Small intestine (tissue), 7 donors: ENCODE measurements at regions not wholly inside any gene's neighbourhood (a gene's known extent, or its start where the extent isn't known, plus 50 kb on each side); places are given as distances from the start of the nearest gene placed in this dataset.

ENCODE experiments used
- DNase-seq, 2 donors: peaks; one replicate each; pipeline versions ENCODE4 v3.0.0 to v3.0.0-alpha.2; 2013
- FAIRE-seq: peaks from 2 replicates; lab custom pipeline; 2012; peaks lifted over from hg19 to GRCh38; lab: Jason Lieb, UNC
- H3K27ac ChIP-seq, 3 donors: one replicate each; pipeline ENCODE4 v1.5.1; 2013; ENCODE audit warnings: low read length in 2 of 3, mild to moderate bottlenecking in 2 of 3, control low read depth in 1 of 3, inconsistent platforms in 1 of 3, low read depth in 1 of 3, moderate library complexity in 1 of 3
- H3K27me3 ChIP-seq, 3 donors: one replicate each; pipeline ENCODE4 v1.6.1; 2013; ENCODE audit warnings: low read length in 3 of 3, inconsistent platforms in 1 of 3; ENCODE audit not compliant: control insufficient read depth in 3 of 3, insufficient read depth in 3 of 3
- H3K36me3 ChIP-seq, 3 donors: one replicate each; pipeline ENCODE4 v1.6.1; 2013; ENCODE audit warnings: low read length in 3 of 3, inconsistent platforms in 1 of 3, low read depth in 1 of 3, mild to moderate bottlenecking in 1 of 3, moderate library complexity in 1 of 3; ENCODE audit not compliant: control insufficient read depth in 3 of 3, insufficient read depth in 2 of 3
- H3K4me1 ChIP-seq, 3 donors: one replicate each; pipeline ENCODE4 v1.6.1; 2013; ENCODE audit warnings: low read length in 2 of 3, inconsistent platforms in 1 of 3, low read depth in 1 of 3, mild to moderate bottlenecking in 1 of 3, moderate library complexity in 1 of 3; ENCODE audit not compliant: control insufficient read depth in 3 of 3, insufficient read depth in 2 of 3
- H3K4me3 ChIP-seq, 3 donors: one replicate each; pipeline ENCODE4 v1.5.1; 2013; ENCODE audit warnings: low read length in 3 of 3, control low read depth in 1 of 3, inconsistent platforms in 1 of 3, low read depth in 1 of 3, mild to moderate bottlenecking in 1 of 3, moderate library complexity in 1 of 3
- H3K9me3 ChIP-seq, 2 donors: one replicate each; pipeline ENCODE4 v1.6.1; 2013; ENCODE audit warnings: low read depth in 1 of 2, low read length in 1 of 2; ENCODE audit not compliant: control insufficient read depth in 2 of 2, insufficient read depth in 1 of 2
- WGBS, 3 donors: extraction: QIAGEN DNeasy Blood & Tissue Kit; methylation state at CpG; one replicate each; pipeline ENCODE4 v1.1.7; 2013; 5-methylcytosine and 5-hydroxymethylcytosine counted together
- donor health status: healthy with polysubstance abuse.
- donor health status: control.
- donor health status: control.
- donor health status: Bipolar disorder and iron deficiency.
- donor health status: healthy.

DNA sequence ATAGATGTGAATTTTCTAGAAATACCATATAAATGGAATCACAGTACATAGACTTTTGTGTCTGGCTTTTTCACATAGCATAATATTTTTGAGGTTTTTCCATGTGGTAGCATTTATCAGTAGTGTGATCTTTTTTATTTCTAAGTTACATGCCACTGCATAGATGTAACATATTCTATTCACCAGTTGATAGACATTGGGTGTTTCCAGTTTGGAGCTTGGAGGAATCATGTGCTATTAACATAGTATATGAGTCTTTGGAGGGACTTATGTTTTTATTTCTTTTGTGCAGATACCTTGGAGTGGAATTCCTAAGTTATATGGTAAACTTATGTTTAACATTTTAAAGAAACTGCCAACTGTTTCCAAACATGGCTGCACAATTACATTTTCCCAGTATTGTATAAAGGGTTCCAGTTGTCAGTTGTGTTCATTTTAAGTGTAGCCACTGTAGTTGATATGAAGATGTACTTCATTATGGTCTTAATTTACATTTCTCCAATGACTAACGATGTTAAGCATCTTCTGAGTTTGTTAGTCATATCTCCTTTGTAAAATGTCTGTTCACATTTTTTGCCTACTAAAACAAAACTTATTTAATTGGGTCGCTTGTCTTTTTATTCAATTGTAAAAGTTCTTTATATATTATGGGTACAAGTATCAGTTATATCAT lies 145.7 kb upstream of the TRPC6 start:
- no peak overlapping the region for H3K4me3 ChIP-seq
- no peaks in the 10 kb centered on the region for H3K27me3 ChIP-seq
- no peaks in the 10 kb centered on the region for H3K9me3 ChIP-seq
- H3K36me3 ChIP-seq: no peaks in the 10 kb centered on the region
- H3K27ac ChIP-seq: no peak overlapping the region
- DNase-seq: no peak
- FAIRE-seq: no peak
- WGBS, 3 donors: 62 to 81% (median 77%) methylated on average over 2 of the region's 2 CpGs
- H3K4me1 ChIP-seq: no peaks in the 10 kb centered on the region

DNA sequence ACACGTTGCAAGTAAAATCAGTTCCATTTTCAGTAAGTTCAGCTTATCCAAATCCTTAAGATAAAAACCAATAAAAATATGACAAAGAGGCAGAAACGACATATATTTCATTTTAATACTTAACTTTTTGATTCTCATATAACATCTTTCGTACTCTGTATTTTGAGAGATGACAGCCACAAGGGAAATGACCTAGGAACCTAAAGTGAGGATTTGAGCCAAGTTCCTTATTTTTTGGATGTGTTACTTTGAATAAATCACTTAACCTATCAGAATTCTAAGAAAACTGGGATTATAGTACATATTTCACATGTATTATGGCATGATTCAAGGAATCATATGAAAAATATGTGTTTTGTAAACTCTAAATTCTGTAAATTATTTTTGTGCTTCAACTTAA lies 143.6 kb upstream of the TRPC6 start:
- WGBS, 3 donors: 46 to 55% (median 47%) methylated on average over 3 of the region's 3 CpGs
- Histone ChIP-seq H3K4me1 (no peaks in the 10 kb centered on the region), H3K27ac (no peak overlapping the region), H3K4me3 (no peak overlapping the region), H3K36me3 (no peaks in the 10 kb centered on the region), H3K27me3 (no peaks in the 10 kb centered on the region), H3K9me3 (no peaks in the 10 kb centered on the region)
- DNase-seq (no peak), FAIRE-seq (no peak)

DNA sequence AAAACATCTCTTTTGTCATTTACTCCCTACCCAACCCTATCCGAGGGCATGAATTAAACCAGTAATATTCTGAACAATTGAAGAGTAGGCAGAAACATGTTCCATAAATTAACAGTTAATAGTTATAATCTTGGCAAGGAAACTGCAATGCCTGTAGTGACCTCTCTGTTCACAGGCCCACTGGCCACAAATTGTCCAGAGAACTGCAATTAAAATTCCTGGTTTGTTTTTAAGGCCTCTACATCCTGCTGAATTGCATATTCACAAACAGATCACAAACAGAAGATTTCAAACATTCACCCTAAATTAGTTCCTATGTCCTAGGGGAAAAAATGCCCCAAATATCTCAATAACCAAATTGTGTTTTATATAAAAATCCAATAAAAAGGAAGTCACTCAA lies 143.2 kb upstream of the TRPC6 start:
- no peak overlapping the region for H3K4me3 ChIP-seq
- no peaks in the 10 kb centered on the region for H3K4me1 ChIP-seq
- no peaks in the 10 kb centered on the region for H3K36me3 ChIP-seq
- 67 to 84% (median 74%) methylated on average over 1 of the region's 1 CpG for WGBS, 3 donors
- DNase-seq (no peak), FAIRE-seq (no peak)
- no peaks in the 10 kb centered on the region for H3K27me3 ChIP-seq
- no peaks in the 10 kb centered on the region for H3K9me3 ChIP-seq
- H3K27ac ChIP-seq: no peak overlapping the region

DNA sequence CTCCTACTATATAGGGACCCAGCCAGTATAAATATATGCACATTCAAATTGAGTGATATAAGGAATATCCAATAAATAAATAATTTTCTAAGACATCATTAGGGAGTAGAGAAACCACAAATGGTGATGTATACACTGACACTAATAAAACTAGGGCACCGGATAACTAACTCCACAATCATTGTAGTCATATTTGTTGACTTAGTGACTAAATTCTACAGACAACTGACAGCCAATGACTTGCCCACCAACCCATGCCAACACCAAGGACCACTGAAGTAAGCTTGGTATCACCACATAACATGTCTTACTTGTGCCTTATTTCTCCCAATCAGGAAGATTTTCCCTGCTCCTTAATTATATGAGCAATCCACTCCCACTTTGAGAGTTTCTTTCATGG lies 139.6 kb upstream of the TRPC6 start:
- FAIRE-seq (no peak), DNase-seq (no peak)
- no peaks in the 10 kb centered on the region for H3K36me3 ChIP-seq
- H3K9me3 ChIP-seq: no peaks in the 10 kb centered on the region
- WGBS, 3 donors: 33 to 79% (median 69%) methylated on average over 1 of the region's 1 CpG
- no peaks in the 10 kb centered on the region for H3K4me1 ChIP-seq
- H3K27me3 ChIP-seq: no peaks in the 10 kb centered on the region
- H3K27ac ChIP-seq: no peak overlapping the region
- H3K4me3 ChIP-seq: no peak overlapping the region

DNA sequence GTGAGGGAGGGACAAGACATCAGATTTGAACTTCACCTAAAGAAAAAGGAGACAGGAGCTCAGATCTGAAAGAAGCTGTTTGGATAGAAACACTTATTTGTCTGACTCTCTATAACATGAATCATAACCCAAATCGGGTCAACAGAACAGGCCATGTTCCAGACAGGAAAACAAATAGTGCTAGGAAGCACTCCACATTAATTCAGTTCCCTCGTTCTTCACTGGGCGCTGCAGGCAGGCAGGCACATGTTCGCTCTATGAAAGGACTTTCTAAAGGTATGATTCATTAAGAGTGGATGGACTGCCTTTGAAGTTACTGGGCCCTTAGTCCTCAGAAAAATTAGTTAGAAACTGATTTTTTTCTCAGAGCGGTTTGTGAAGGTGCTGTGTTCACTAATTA lies 137.5 kb upstream of the TRPC6 start:
- no peak overlapping the region for H3K4me3 ChIP-seq
- H3K27ac ChIP-seq: no peak overlapping the region
- no peaks in the 10 kb centered on the region for H3K27me3 ChIP-seq
- 71 to 84% (median 82%) methylated on average over 5 of the region's 5 CpGs for WGBS, 3 donors
- FAIRE-seq (no peak), DNase-seq (no peak)
- no peaks in the 10 kb centered on the region for H3K4me1 ChIP-seq
- H3K9me3 ChIP-seq: no peaks in the 10 kb centered on the region
- H3K36me3 ChIP-seq: no peaks in the 10 kb centered on the region

DNA sequence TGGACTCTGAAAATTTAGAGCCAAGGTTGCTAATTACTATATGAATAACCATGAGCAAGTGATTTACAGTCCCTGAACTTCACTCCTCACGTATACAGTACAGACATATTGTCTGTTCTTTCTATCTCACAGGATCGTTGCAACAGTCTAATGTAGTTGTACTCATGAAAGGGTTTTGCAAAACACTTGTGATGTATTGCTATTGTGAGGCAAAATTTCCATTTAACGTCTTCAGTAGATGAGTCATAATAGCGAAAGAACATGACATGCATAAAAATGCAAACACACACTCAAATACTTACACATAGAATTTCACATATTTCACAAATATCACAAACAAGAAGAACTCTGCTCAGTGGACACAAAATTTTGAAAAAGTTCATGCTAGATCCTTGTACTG lies 134.6 kb upstream of the TRPC6 start:
- no peaks in the 10 kb centered on the region for H3K27me3 ChIP-seq
- WGBS, 3 donors: 38 to 53% (median 43%) methylated on average over 4 of the region's 4 CpGs
- no peaks in the 10 kb centered on the region for H3K36me3 ChIP-seq
- H3K27ac ChIP-seq: no peak overlapping the region
- peak; percentile 10 to 42 for DNase-seq
- no peak overlapping the region for H3K4me3 ChIP-seq
- no peaks in the 10 kb centered on the region for H3K4me1 ChIP-seq
- no peaks in the 10 kb centered on the region for H3K9me3 ChIP-seq
- no peak for FAIRE-seq

DNA sequence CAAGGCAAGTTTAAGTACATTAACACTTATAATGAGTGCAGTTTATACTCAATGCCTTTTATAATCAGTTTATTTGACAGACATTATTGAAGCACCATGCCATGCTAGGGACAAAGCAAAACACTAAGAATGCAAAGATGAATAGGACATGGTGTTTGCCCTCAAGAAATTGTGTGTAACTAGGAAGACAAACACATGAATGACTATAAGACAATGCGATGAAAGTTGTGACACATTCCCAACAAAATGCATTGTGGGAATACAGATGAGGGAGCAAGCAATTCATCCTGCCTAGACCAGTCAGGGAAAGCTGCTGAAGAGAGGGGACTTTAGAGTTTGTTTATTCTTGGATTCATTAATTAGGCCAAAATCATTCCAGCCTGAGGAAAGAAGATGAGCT lies 133.8 kb upstream of the TRPC6 start:
- no peak overlapping the region for H3K4me3 ChIP-seq
- no peak for FAIRE-seq
- no peak for DNase-seq
- no peaks in the 10 kb centered on the region for H3K4me1 ChIP-seq
- no peaks in the 10 kb centered on the region for H3K36me3 ChIP-seq
- H3K27ac ChIP-seq: no peak overlapping the region
- no peaks in the 10 kb centered on the region for H3K27me3 ChIP-seq
- WGBS, 3 donors: 69 to 88% (median 82%) methylated on average over 1 of the region's 1 CpG
- H3K9me3 ChIP-seq: no peaks in the 10 kb centered on the region

DNA sequence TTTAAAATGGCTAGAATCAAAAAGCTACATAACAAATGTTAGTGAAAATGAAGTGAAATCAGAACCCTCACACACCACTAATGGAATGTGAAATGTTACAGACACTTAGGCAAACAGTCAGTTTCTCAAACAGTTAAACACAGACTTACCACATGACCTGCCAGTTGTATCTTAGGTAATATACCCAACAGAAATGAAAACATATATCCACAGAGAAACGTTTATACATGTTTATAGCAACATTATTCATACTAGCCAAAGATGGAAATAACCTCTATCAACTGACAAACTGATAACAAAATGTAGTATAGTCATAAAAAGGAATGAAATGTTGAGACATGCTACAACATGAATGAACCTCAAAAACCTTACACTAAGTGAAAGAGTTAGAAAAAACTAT lies 131.5 kb upstream of the TRPC6 start:
- H3K4me3 ChIP-seq: no peak overlapping the region
- FAIRE-seq (no peak), DNase-seq (no peak)
- no peaks in the 10 kb centered on the region for H3K27me3 ChIP-seq
- no peaks in the 10 kb centered on the region for H3K9me3 ChIP-seq
- no peaks in the 10 kb centered on the region for H3K4me1 ChIP-seq
- no peak overlapping the region for H3K27ac ChIP-seq
- 0 to 8% (median 3%) methylated on average over 1 of the region's 1 CpG for WGBS, 3 donors
- no peaks in the 10 kb centered on the region for H3K36me3 ChIP-seq

DNA sequence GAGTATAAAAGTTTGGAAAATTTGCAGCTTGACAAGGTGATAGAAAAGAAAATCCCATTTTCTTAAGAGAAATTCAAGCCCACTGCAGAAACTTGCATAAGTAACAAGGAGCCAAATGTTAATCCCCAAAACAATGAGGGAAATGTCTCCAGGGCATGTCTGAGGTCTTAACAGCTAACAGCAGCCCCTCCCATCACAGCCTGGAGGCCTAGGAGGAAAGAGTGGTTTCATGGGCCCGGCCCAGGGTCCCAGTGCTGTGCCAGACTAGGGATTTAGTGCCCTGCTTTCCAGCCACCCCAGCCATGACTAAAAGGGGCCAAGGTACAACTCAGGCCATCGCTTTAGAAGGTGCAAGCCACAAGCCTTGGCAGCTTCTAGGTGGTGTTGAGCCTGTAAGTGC lies 123.7 kb upstream of the TRPC6 start:
- Histone ChIP-seq H3K27ac (no peak overlapping the region), H3K4me3 (no peak overlapping the region), H3K27me3 (no peaks in the 10 kb centered on the region), H3K9me3 (no peaks in the 10 kb centered on the region), H3K4me1 (no peaks in the 10 kb centered on the region), H3K36me3 (no peaks in the 10 kb centered on the region)
- DNase-seq (no peak), FAIRE-seq (no peak)
- whole genome bisulfite sequencing, 3 donors: 37 to 55% (median 38%) methylated on average over 2 of the region's 2 CpGs
